ENCODE measurements at regions not wholly inside any gene's neighbourhood (a gene's known extent, or its start where the extent isn't known, plus 50 kb on each side); places are given as distances from the start of the nearest gene placed in this dataset.

GRCh38 chr10:131845505-131846239 lies 55.1 kb upstream of the PPP2R2D start:
- TF ChIP-seq CTCF (IDR thresholded peaks at IDR 0.05) (no peak), POLR2AphosphoS5 (IDR thresholded peaks at IDR 0.05) (no peak), POLR2A (IDR thresholded peaks at IDR 0.05; ENCODE audit: low read depth) (no peak), EP300 (IDR thresholded peaks at IDR 0.05) (no peak)
